ENCODE measurements at regions not wholly inside any gene's neighbourhood (a gene's known extent, or its start where the extent isn't known, plus 50 kb on each side); places are given as distances from the start of the nearest gene placed in this dataset.
"Not testable (repeated sequence)": the region's sequence is repeated elsewhere in the genome, so short reads cannot be mapped to it uniquely, and the experiment has no call there.

DNA sequence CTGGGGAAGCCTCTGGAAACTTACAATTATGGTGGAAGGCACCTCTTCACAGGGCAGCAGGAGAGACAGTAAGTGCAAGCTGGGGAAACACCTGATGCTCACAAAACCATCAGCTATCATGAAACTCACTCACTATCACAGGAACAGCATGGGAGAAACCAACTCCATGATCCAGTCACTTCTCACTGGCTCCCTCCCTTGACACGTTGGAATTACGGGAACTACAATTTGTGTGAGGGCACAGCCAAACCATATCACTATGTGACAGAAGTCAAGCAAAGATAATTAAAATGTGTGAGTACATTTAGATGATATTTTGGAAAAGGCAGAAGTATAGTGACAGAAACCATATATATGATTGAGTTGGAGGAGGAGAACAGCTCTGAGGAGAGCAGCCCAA, 474.0 kb upstream of the OLFM3 start:
- Histone ChIP-seq H3K4me3 (ENCODE audit: low read length) (no peak overlapping the region), H3K27ac (ENCODE audit: low read length) (no peak overlapping the region), H3K36me3 (replicated peaks; ENCODE audit: insufficient read depth, low read length) (no peaks in the 10 kb centered on the region), H4K20me1 (ENCODE audit: insufficient read depth, low read length) (no peaks in the 10 kb centered on the region), H3K4me1 (ENCODE audit: low read length) (no peaks in the 10 kb centered on the region), H3K9ac (ENCODE audit: low read length) (no peak overlapping the region), H3K9me2 (replicated peaks; ENCODE audit: insufficient read depth, low read length) (no peaks in the 10 kb centered on the region), H3K4me2 (ENCODE audit: low read depth, low read length) (no peak overlapping the region), H3K27me3 (replicated peaks; ENCODE audit: insufficient read depth, low read length) (no peaks in the 10 kb centered on the region), H3K9me3 (replicated peaks; ENCODE audit: insufficient read depth, low read length) (no peaks in the 10 kb centered on the region), H3F3A (ENCODE audit: insufficient read depth, low read length) (no peaks in the 10 kb centered on the region), H3K79me2 (ENCODE audit: low read length) (no peaks in the 10 kb centered on the region), H2AFZ (ENCODE audit: low read length) (no peak overlapping the region)
- no peak for TF ChIP-seq EZH2 (optimal IDR thresholded peaks at IDR 0.05; ENCODE audit: low read depth, low read length)
- TF ChIP-seq, protein P1, sequence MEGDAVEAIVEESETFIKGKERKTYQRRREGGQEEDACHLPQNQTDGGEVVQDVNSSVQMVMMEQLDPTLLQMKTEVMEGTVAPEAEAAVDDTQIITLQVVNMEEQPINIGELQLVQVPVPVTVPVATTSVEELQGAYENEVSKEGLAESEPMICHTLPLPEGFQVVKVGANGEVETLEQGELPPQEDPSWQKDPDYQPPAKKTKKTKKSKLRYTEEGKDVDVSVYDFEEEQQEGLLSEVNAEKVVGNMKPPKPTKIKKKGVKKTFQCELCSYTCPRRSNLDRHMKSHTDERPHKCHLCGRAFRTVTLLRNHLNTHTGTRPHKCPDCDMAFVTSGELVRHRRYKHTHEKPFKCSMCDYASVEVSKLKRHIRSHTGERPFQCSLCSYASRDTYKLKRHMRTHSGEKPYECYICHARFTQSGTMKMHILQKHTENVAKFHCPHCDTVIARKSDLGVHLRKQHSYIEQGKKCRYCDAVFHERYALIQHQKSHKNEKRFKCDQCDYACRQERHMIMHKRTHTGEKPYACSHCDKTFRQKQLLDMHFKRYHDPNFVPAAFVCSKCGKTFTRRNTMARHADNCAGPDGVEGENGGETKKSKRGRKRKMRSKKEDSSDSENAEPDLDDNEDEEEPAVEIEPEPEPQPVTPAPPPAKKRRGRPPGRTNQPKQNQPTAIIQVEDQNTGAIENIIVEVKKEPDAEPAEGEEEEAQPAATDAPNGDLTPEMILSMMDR (IDR thresholded peaks at IDR 0.05; ENCODE audit: low read length), result no peak
- no peak for TF ChIP-seq EZH2phosphoT487 (IDR thresholded peaks at IDR 0.05; ENCODE audit: low read length)
- DNase-seq, result no peak

DNA sequence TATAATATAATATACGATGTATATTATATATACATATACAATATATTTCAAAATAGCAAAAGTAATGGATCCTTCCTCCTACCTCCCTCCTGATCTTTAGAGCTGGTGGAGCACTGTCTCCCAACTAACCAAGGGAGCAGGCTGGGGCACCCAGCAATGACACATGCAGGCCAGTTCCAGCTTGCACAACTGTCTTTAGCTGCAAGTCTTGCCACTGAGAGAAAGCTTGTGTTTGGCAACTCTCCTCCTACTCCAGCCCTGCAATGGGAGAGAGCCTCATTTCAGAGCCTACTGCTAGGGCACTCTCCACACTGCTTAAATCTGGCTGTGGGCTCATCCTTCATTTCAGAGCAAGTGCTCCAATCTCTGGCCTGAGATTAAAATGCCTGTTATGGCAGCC, 469.8 kb upstream of the OLFM3 start:
- H3F3A ChIP-seq (ENCODE audit: insufficient read depth, low read length), result no peaks in the 10 kb centered on the region
- no peaks in the 10 kb centered on the region for H3K79me2 ChIP-seq (ENCODE audit: low read length)
- H3K4me3 ChIP-seq (ENCODE audit: low read length), result no peak overlapping the region
- no peaks in the 10 kb centered on the region for H3K9me2 ChIP-seq (replicated peaks; ENCODE audit: insufficient read depth, low read length)
- no peak overlapping the region for H3K27ac ChIP-seq (ENCODE audit: low read length)
- TF ChIP-seq EZH2 (optimal IDR thresholded peaks at IDR 0.05; ENCODE audit: low read depth, low read length) (no peak), EZH2phosphoT487 (IDR thresholded peaks at IDR 0.05; ENCODE audit: low read length) (no peak)
- TF ChIP-seq, protein P1 (IDR thresholded peaks at IDR 0.05; ENCODE audit: low read length), result no peak
- H3K4me1 ChIP-seq (ENCODE audit: low read length), result no peaks in the 10 kb centered on the region
- no peak for DNase-seq
- no peak overlapping the region for H2AFZ ChIP-seq (ENCODE audit: low read length)
- no peaks in the 10 kb centered on the region for H3K9me3 ChIP-seq (replicated peaks; ENCODE audit: insufficient read depth, low read length)
- no peaks in the 10 kb centered on the region for H3K36me3 ChIP-seq (replicated peaks; ENCODE audit: insufficient read depth, low read length)
- H3K4me2 ChIP-seq (ENCODE audit: low read depth, low read length), result no peak overlapping the region
- H3K9ac ChIP-seq (ENCODE audit: low read length), result no peak overlapping the region
- H3K27me3 ChIP-seq (replicated peaks; ENCODE audit: insufficient read depth, low read length), result no peaks in the 10 kb centered on the region
- no peaks in the 10 kb centered on the region for H4K20me1 ChIP-seq (ENCODE audit: insufficient read depth, low read length)

DNA sequence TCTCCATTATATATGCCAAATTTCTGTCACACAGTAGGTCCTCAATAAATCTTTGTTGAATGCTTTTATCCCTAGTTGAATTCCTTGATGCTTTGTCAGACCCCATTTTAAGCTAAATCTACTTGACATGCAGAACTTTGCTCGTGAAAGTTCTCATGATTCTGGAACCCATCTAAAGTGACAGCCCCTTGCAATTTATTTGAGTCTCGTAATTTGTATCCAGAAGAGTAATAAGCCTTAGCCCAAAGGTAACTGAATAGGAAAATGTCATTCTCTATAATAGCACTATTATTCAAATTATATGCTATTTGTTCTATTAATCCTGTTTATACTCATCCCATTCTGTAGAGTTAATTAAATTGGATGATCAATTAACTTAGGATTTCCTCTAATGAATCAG, 466.6 kb upstream of the OLFM3 start:
- Histone ChIP-seq H3K9me2 (replicated peaks; ENCODE audit: insufficient read depth, low read length) (no peaks in the 10 kb centered on the region), H3K4me1 (ENCODE audit: low read length) (no peaks in the 10 kb centered on the region), H3K4me3 (ENCODE audit: low read length) (no peak overlapping the region), H3K79me2 (ENCODE audit: low read length) (no peaks in the 10 kb centered on the region), H2AFZ (ENCODE audit: low read length) (no peak overlapping the region), H3K27me3 (replicated peaks; ENCODE audit: insufficient read depth, low read length) (no peaks in the 10 kb centered on the region), H3K9me3 (replicated peaks; ENCODE audit: insufficient read depth, low read length) (no peaks in the 10 kb centered on the region), H3K4me2 (ENCODE audit: low read depth, low read length) (no peak overlapping the region), H4K20me1 (ENCODE audit: insufficient read depth, low read length) (no peaks in the 10 kb centered on the region), H3K9ac (ENCODE audit: low read length) (no peak overlapping the region), H3K27ac (ENCODE audit: low read length) (no peak overlapping the region), H3F3A (ENCODE audit: insufficient read depth, low read length) (no peaks in the 10 kb centered on the region), H3K36me3 (replicated peaks; ENCODE audit: insufficient read depth, low read length) (no peaks in the 10 kb centered on the region)
- DNase-seq, result no peak
- TF ChIP-seq EZH2phosphoT487 (IDR thresholded peaks at IDR 0.05; ENCODE audit: low read length), result no peak
- TF ChIP-seq, protein P1 (IDR thresholded peaks at IDR 0.05; ENCODE audit: low read length), result no peak
- no peak for TF ChIP-seq EZH2 (optimal IDR thresholded peaks at IDR 0.05; ENCODE audit: low read depth, low read length)

DNA sequence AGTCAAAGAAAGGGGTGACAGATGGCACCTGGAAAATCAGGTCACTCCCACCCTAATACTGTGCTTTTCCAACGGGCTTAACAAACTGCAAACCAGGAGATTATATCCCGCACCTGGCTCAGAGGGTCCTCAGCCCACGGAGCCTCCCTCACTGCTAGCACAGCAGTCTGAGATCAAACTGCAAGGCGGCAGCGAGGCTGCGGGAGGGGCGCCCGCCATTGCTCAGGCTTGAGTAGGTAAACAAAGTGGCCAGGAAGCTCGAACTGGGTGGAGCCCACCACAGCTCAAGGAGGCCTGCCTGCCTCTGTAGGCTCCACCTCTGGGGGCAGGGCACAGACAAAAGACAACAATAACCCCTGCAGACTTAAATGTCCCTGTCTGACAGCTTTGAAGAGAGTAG, 445.6 kb upstream of the OLFM3 start:
- not testable (repeated sequence) for H3K9ac ChIP-seq (ENCODE audit: low read length); H3K9me2 ChIP-seq (replicated peaks; ENCODE audit: insufficient read depth, low read length); DNase-seq; H3K27me3 ChIP-seq (replicated peaks; ENCODE audit: insufficient read depth, low read length); H3K4me1 ChIP-seq (ENCODE audit: low read length); H2AFZ ChIP-seq (ENCODE audit: low read length); H3F3A ChIP-seq (ENCODE audit: insufficient read depth, low read length); H4K20me1 ChIP-seq (ENCODE audit: insufficient read depth, low read length); H3K36me3 ChIP-seq (replicated peaks; ENCODE audit: insufficient read depth, low read length); H3K27ac ChIP-seq (ENCODE audit: low read length); H3K4me2 ChIP-seq (ENCODE audit: low read depth, low read length); H3K79me2 ChIP-seq (ENCODE audit: low read length); H3K4me3 ChIP-seq (ENCODE audit: low read length); H3K9me3 ChIP-seq (replicated peaks; ENCODE audit: insufficient read depth, low read length)

All from MM.1S (cell line).